ACC112 (cell line): ENCODE measurements at regions not wholly inside any gene's neighbourhood (a gene's known extent, or its start where the extent isn't known, plus 50 kb on each side); places are given as distances from the start of the nearest gene placed in this dataset.

Source experiments
- H2AFZ ChIP-seq: fragments of 200-600 bp; sonication (generic); one replicate; pipeline ENCODE4 v1.6.0; 2017; ENCODE audit warnings: antibody characterized with exemption, low read length; ENCODE audit not compliant: unreplicated experiment
- H3K27ac ChIP-seq: fragments of 200-600 bp; sonication (generic); 2 replicates; pipeline ENCODE4 v1.5.1; 2014; ENCODE audit warnings: low read depth, mild to moderate bottlenecking, antibody characterized with exemption, low read length, moderate library complexity
- H3K27me3 ChIP-seq: fragments of 200-600 bp; sonication (generic); 2 replicates; pipeline ENCODE4 v1.6.1; 2014; ENCODE audit warnings: mild to moderate bottlenecking, antibody characterized with exemption, low read length, moderate library complexity, mixed read lengths; ENCODE audit not compliant: insufficient read depth
- H3K36me3 ChIP-seq: fragments of 200-600 bp; sonication (generic); 2 replicates; pipeline ENCODE4 v1.6.1; 2016; ENCODE audit warnings: mild to moderate bottlenecking, antibody characterized with exemption, low read length, moderate library complexity, mixed read lengths; ENCODE audit not compliant: insufficient read depth
- H3K4me1 ChIP-seq: fragments of 200-600 bp; sonication (generic); one replicate; pipeline ENCODE4 v1.6.1; 2016; ENCODE audit warnings: low read length, mixed read lengths; ENCODE audit not compliant: insufficient read depth, unreplicated experiment, control insufficient read depth
- H3K4me3 ChIP-seq: fragments of 200-600 bp; sonication (generic); 2 replicates; pipeline ENCODE4 v1.5.1; 2014; ENCODE audit warnings: mild to moderate bottlenecking, low read depth, low read length
- H3K79me2 ChIP-seq: fragments of 200-600 bp; sonication (generic); one replicate; pipeline ENCODE4 v1.6.0; 2016; ENCODE audit warnings: low read length; ENCODE audit not compliant: control insufficient read depth, unreplicated experiment, insufficient read depth

GRCh38 chr16:73430138-73430537, 382.2 kb upstream of the ZFHX3 start:
- H3K27ac ChIP-seq: no peak overlapping the region
- H3K36me3 ChIP-seq: no peaks in the 10 kb centered on the region
- no peaks in the 10 kb centered on the region for H3K79me2 ChIP-seq
- no peak overlapping the region for H3K4me3 ChIP-seq
- no peaks in the 10 kb centered on the region for H3K27me3 ChIP-seq
- no peak overlapping the region for H2AFZ ChIP-seq
- no peaks in the 10 kb centered on the region for H3K4me1 ChIP-seq

GRCh38 chr16:73428121-73428520, 380.2 kb upstream of the ZFHX3 start:
- Histone ChIP-seq H3K27me3 (no peaks in the 10 kb centered on the region), H3K36me3 (no peaks in the 10 kb centered on the region), H3K27ac (no peak overlapping the region), H3K4me1 (no peaks in the 10 kb centered on the region), H2AFZ (no peak overlapping the region), H3K4me3 (no peak overlapping the region), H3K79me2 (no peaks in the 10 kb centered on the region)

GRCh38 chr16:73427164-73427563, 379.2 kb upstream of the ZFHX3 start:
- Histone ChIP-seq H3K4me3 (no peak overlapping the region), H3K79me2 (no peaks in the 10 kb centered on the region), H3K27ac (no peak overlapping the region), H3K4me1 (no peaks in the 10 kb centered on the region), H3K36me3 (no peaks in the 10 kb centered on the region), H2AFZ (no peak overlapping the region), H3K27me3 (no peaks in the 10 kb centered on the region)

- Histone ChIP-seq H3K27me3 (no peaks in the 10 kb centered on the region), H3K36me3 (no peaks in the 10 kb centered on the region), H3K4me3 (no peak overlapping the region), H3K79me2 (no peaks in the 10 kb centered on the region), H2AFZ (no peak overlapping the region), H3K27ac (no peak overlapping the region), H3K4me1 (no peaks in the 10 kb centered on the region)
These were observed 378.7 kb upstream of the ZFHX3 start for GRCh38 chr16:73426433-73427160.

- H3K4me1 ChIP-seq: no peaks in the 10 kb centered on the region
- no peak overlapping the region for H3K27ac ChIP-seq
- H3K4me3 ChIP-seq: no peak overlapping the region
- no peaks in the 10 kb centered on the region for H3K27me3 ChIP-seq
- no peak overlapping the region for H2AFZ ChIP-seq
- no peaks in the 10 kb centered on the region for H3K36me3 ChIP-seq
- H3K79me2 ChIP-seq: no peaks in the 10 kb centered on the region
These were observed 372.7 kb upstream of the ZFHX3 start for GRCh38 chr16:73420676-73421075.

GRCh38 chr16:73420244-73420643, 372.3 kb upstream of the ZFHX3 start:
- Histone ChIP-seq H3K27me3 (no peaks in the 10 kb centered on the region), H3K27ac (no peak overlapping the region), H3K4me3 (no peak overlapping the region), H3K79me2 (no peaks in the 10 kb centered on the region), H3K4me1 (no peaks in the 10 kb centered on the region), H3K36me3 (no peaks in the 10 kb centered on the region), H2AFZ (no peak overlapping the region)

- Histone ChIP-seq H3K27ac (no peak overlapping the region), H3K79me2 (no peaks in the 10 kb centered on the region), H3K36me3 (no peaks in the 10 kb centered on the region), H3K4me1 (no peaks in the 10 kb centered on the region), H2AFZ (no peak overlapping the region), H3K4me3 (no peak overlapping the region), H3K27me3 (no peaks in the 10 kb centered on the region)
These were observed 370.8 kb upstream of the ZFHX3 start for GRCh38 chr16:73418691-73419090.

GRCh38 chr16:73418051-73418450, 370.1 kb upstream of the ZFHX3 start:
- no peaks in the 10 kb centered on the region for H3K27me3 ChIP-seq
- H3K4me3 ChIP-seq: no peak overlapping the region
- no peaks in the 10 kb centered on the region for H3K4me1 ChIP-seq
- no peaks in the 10 kb centered on the region for H3K79me2 ChIP-seq
- H3K27ac ChIP-seq: no peak overlapping the region
- no peaks in the 10 kb centered on the region for H3K36me3 ChIP-seq
- no peak overlapping the region for H2AFZ ChIP-seq

- H3K79me2 ChIP-seq: no peaks in the 10 kb centered on the region
- no peak overlapping the region for H2AFZ ChIP-seq
- no peaks in the 10 kb centered on the region for H3K36me3 ChIP-seq
- H3K27me3 ChIP-seq: no peaks in the 10 kb centered on the region
- no peaks in the 10 kb centered on the region for H3K4me1 ChIP-seq
- no peak overlapping the region for H3K27ac ChIP-seq
- H3K4me3 ChIP-seq: no peak overlapping the region
These were observed 367.4 kb upstream of the ZFHX3 start for GRCh38 chr16:73415286-73415685.

GRCh38 chr16:73414638-73415037, 366.7 kb upstream of the ZFHX3 start:
- Histone ChIP-seq H3K27me3 (no peaks in the 10 kb centered on the region), H3K36me3 (no peaks in the 10 kb centered on the region), H3K27ac (no peak overlapping the region), H3K4me1 (no peaks in the 10 kb centered on the region), H3K4me3 (no peak overlapping the region), H3K79me2 (no peaks in the 10 kb centered on the region), H2AFZ (no peak overlapping the region)

- no peaks in the 10 kb centered on the region for H3K36me3 ChIP-seq
- no peaks in the 10 kb centered on the region for H3K27me3 ChIP-seq
- no peak overlapping the region for H3K4me3 ChIP-seq
- no peak overlapping the region for H2AFZ ChIP-seq
- no peak overlapping the region for H3K27ac ChIP-seq
- no peaks in the 10 kb centered on the region for H3K4me1 ChIP-seq
- H3K79me2 ChIP-seq: no peaks in the 10 kb centered on the region
These were observed 365.9 kb upstream of the ZFHX3 start for GRCh38 chr16:73413830-73414190.
